ENCODE measurements at regions not wholly inside any gene's neighbourhood (a gene's known extent, or its start where the extent isn't known, plus 50 kb on each side); places are given as distances from the start of the nearest gene placed in this dataset.

GRCh38 chr13:107450931-107451330 is 764.4 kb downstream of the LIG4 start:
- Histone ChIP-seq H3K27me3 (no peaks in the 10 kb centered on the region), H3K4me3 (replicated peaks in 1 of 3) (no peak overlapping the region), H3K4me1 (no peaks in the 10 kb centered on the region), H3K27ac (no peak overlapping the region), H3K36me3 (no peaks in the 10 kb centered on the region), H3K9me3 (no peaks in the 10 kb centered on the region)
- TF ChIP-seq, protein P1, sequence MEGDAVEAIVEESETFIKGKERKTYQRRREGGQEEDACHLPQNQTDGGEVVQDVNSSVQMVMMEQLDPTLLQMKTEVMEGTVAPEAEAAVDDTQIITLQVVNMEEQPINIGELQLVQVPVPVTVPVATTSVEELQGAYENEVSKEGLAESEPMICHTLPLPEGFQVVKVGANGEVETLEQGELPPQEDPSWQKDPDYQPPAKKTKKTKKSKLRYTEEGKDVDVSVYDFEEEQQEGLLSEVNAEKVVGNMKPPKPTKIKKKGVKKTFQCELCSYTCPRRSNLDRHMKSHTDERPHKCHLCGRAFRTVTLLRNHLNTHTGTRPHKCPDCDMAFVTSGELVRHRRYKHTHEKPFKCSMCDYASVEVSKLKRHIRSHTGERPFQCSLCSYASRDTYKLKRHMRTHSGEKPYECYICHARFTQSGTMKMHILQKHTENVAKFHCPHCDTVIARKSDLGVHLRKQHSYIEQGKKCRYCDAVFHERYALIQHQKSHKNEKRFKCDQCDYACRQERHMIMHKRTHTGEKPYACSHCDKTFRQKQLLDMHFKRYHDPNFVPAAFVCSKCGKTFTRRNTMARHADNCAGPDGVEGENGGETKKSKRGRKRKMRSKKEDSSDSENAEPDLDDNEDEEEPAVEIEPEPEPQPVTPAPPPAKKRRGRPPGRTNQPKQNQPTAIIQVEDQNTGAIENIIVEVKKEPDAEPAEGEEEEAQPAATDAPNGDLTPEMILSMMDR (IDR thresholded peaks at IDR 0.05): no peak
- TF ChIP-seq POLR2A (IDR thresholded peaks at IDR 0.05): no peak
- intact Hi-C loops (cut with DNase I): no loop called here
- DNase-seq: peak; percentile 5 to 9
- WGBS, 2 donors: 74 to 78% methylated on average over 10 of the region's 10 CpGs

DNA sequence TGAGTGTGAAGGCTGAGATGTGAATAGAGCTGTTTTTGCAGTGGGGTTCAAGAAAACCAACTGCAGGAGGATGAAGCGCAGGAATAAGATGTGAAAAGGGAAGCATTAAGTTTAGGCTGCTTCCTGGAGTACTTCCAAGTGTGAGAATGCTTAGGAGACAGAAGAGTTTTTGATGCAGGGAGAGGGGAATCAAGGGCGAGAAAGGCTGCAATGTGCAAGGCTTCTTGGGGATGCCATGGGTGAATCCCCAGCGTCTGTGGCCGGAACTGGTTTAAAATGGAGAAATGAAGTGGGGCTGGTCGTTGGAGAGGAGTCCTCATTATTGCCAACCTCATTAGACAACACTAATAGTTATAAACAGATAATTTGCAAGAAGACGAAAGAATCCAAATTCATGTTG is 764.9 kb downstream of the LIG4 start:
- no peaks in the 10 kb centered on the region for H3K9me3 ChIP-seq
- no peaks in the 10 kb centered on the region for H3K4me1 ChIP-seq
- intact Hi-C loops (cut with DNase I): no loop called here
- 69 to 81% methylated on average over 6 of the region's 6 CpGs for WGBS, 2 donors
- H3K4me3 ChIP-seq (replicated peaks in 1 of 3): no peak overlapping the region
- H3K27me3 ChIP-seq: no peaks in the 10 kb centered on the region
- peak overlapping the region in 1 of 3 donors; percentile 17 for H3K27ac ChIP-seq
- TF ChIP-seq, protein P1 (IDR thresholded peaks at IDR 0.05): no peak
- TF ChIP-seq POLR2A (IDR thresholded peaks at IDR 0.05): no peak
- no peak for DNase-seq
- no peaks in the 10 kb centered on the region for H3K36me3 ChIP-seq

DNA sequence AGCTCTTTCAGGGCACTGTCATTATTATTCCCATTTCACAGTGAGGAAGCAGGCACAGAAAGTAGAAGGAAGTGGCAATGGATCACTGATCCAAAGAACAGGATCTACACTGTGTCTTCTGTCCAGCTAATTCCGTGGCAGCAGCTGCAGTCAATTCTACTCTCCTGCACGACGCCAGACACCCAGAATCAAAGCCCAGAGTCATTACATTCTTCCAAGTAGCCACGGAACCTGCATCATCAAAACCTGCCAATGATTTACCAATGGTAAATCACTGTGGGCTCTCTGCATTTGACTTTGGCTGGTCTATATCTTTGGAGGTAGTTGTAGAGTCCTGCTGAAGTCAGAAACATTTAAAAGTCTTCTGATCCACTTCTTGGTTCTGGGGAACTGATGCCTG is 767.7 kb downstream of the LIG4 start:
- Histone ChIP-seq H3K4me3 (replicated peaks in 1 of 3) (no peak overlapping the region), H3K4me1 (no peaks in the 10 kb centered on the region), H3K27ac (no peak overlapping the region), H3K36me3 (no peaks in the 10 kb centered on the region), H3K9me3 (no peaks in the 10 kb centered on the region), H3K27me3 (no peaks in the 10 kb centered on the region)
- no peak for DNase-seq
- intact Hi-C loops (cut with DNase I): no loop called here
- TF ChIP-seq, protein P1 (IDR thresholded peaks at IDR 0.05): no peak
- no peak for TF ChIP-seq POLR2A (IDR thresholded peaks at IDR 0.05)
- 69 to 82% methylated on average over 4 of the region's 4 CpGs for WGBS, 2 donors

DNA sequence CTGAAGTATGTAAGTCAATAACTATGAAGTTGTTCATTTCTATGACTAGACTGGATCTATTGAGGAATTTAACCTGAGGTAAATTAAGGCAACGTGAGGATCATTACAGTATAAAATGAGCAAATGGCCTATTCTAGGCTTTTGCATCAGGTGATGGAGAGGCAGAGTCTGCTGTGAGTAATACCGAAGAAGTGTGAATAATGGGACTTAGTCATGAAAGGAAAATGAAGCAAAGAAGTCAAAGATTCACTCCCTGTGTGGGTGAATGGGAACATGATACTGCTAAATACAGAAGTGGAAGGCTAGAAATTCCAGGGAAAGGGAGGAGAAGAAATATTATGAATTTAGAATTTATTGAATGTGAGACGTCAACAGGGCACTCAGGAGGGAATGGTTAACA is 774.1 kb downstream of the LIG4 start:
- Histone ChIP-seq H3K4me3 (replicated peaks in 1 of 3) (no peak overlapping the region), H3K36me3 (no peaks in the 10 kb centered on the region), H3K4me1 (no peaks in the 10 kb centered on the region), H3K27ac (no peak overlapping the region), H3K9me3 (no peaks in the 10 kb centered on the region), H3K27me3 (no peaks in the 10 kb centered on the region)
- intact Hi-C loops (cut with DNase I): no loop called here
- WGBS, 2 donors: 88 to 89% methylated on average over 3 of the region's 3 CpGs
- DNase-seq: no peak
- no peak for TF ChIP-seq POLR2A (IDR thresholded peaks at IDR 0.05)
- TF ChIP-seq, protein P1 (IDR thresholded peaks at IDR 0.05): no peak

DNA sequence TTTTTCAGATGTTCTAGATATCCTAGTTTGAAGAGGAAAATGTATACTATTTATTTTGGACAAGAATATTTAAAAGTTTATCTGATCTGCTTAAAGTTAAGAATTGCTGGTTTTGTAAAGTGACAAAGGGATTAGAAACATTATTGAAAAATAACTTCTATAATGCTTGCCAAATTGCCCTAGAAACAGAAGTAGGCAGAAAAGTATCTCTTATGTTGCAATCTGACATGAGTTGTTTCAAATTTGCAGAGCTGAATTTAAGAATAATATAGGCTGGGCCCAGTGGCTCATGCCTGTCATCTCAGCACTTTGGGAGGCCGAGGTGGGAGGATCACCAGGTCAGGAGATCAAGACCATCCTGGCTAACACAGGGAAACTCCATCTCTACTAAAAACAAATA is 777.1 kb downstream of the LIG4 start:
- H3K27ac ChIP-seq: no peak overlapping the region
- no peak for DNase-seq
- H3K27me3 ChIP-seq: no peaks in the 10 kb centered on the region
- H3K9me3 ChIP-seq: no peaks in the 10 kb centered on the region
- no peaks in the 10 kb centered on the region for H3K4me1 ChIP-seq
- intact Hi-C loops (cut with DNase I): no loop called here
- no peaks in the 10 kb centered on the region for H3K36me3 ChIP-seq
- no peak overlapping the region for H3K4me3 ChIP-seq (replicated peaks in 1 of 3)
- TF ChIP-seq, protein P1 (IDR thresholded peaks at IDR 0.05): no peak
- TF ChIP-seq POLR2A (IDR thresholded peaks at IDR 0.05): no peak
- WGBS, 2 donors: 83 to 86% methylated on average over 1 of the region's 1 CpG

Measured in thyroid gland (tissue), 4 donors.